NCI-H146 (cell line): ENCODE measurements at regions not wholly inside any gene's neighbourhood (a gene's known extent, or its start where the extent isn't known, plus 50 kb on each side); places are given as distances from the start of the nearest gene placed in this dataset.
"Not testable (repeated sequence)": the region's sequence is repeated elsewhere in the genome, so short reads cannot be mapped to it uniquely, and the experiment has no call there.

Source experiments
- DNase-seq: peaks from one replicate; lab custom pipeline; 2025; lab: John Stamatoyannopoulos, UW

GRCh38 chr10:64855941-64856340, 1334.7 kb downstream of the REEP3 start:
- no peak for DNase-seq

GRCh38 chr10:64859911-64860310, 1338.7 kb downstream of the REEP3 start:
- no peak for DNase-seq

- DNase-seq, result no peak
Observed at GRCh38 chr10:64863836-64864235, 1342.6 kb downstream of the REEP3 start.

- no peak for DNase-seq
Observed at GRCh38 chr10:64867501-64867962, 1346.3 kb downstream of the REEP3 start.

- no peak for DNase-seq
Observed at GRCh38 chr10:64873088-64873487, 1351.9 kb downstream of the REEP3 start.

- DNase-seq, result no peak
Observed at GRCh38 chr10:64873959-64874358, 1352.8 kb downstream of the REEP3 start.

GRCh38 chr10:64880546-64880945, 1359.3 kb downstream of the REEP3 start:
- no peak for DNase-seq

GRCh38 chr10:64881257-64881656, 1360.1 kb downstream of the REEP3 start:
- DNase-seq, result no peak

GRCh38 chr10:64896582-64896981, 1375.4 kb downstream of the REEP3 start:
- DNase-seq, result no peak

GRCh38 chr10:64906311-64906710, 1385.1 kb downstream of the REEP3 start:
- not testable (repeated sequence) for DNase-seq

GRCh38 chr10:64924306-64924705, 1403.1 kb downstream of the REEP3 start:
- not testable (repeated sequence) for DNase-seq

GRCh38 chr10:64952042-64952441, 1430.8 kb downstream of the REEP3 start:
- no peak for DNase-seq

- DNase-seq, result no peak
Observed at GRCh38 chr10:64956441-64956840, 1435.2 kb downstream of the REEP3 start.

GRCh38 chr10:64959116-64959515, 1437.9 kb downstream of the REEP3 start:
- DNase-seq, result no peak

GRCh38 chr10:64959883-64960282, 1438.7 kb downstream of the REEP3 start:
- no peak for DNase-seq

- DNase-seq, result no peak
Observed at GRCh38 chr10:64973391-64973790, 1452.2 kb downstream of the REEP3 start.

GRCh38 chr10:64976150-64976549, 1454.9 kb downstream of the REEP3 start:
- no peak for DNase-seq

GRCh38 chr10:64977915-64978314, 1456.7 kb downstream of the REEP3 start:
- no peak for DNase-seq

- DNase-seq, result no peak
Observed at GRCh38 chr10:64996886-64997285, 1475.7 kb downstream of the REEP3 start.

GRCh38 chr10:65010845-65011244, 1489.6 kb downstream of the REEP3 start:
- DNase-seq, result no peak

GRCh38 chr10:65017523-65017922, 1496.3 kb downstream of the REEP3 start:
- peak; percentile 9 for DNase-seq

GRCh38 chr10:65024886-65025285, 1503.7 kb downstream of the REEP3 start:
- no peak for DNase-seq

- DNase-seq, result no peak
Observed at GRCh38 chr10:65030263-65030662, 1509.1 kb downstream of the REEP3 start.

GRCh38 chr10:65032867-65033769, 1511.9 kb downstream of the REEP3 start:
- DNase-seq, result no peak
